ENCODE measurements at regions not wholly inside any gene's neighbourhood (a gene's known extent, or its start where the extent isn't known, plus 50 kb on each side); places are given as distances from the start of the nearest gene placed in this dataset.
A peak's percentile ranks its signal among the peaks of the same experiment; 100 is the strongest.

GRCh38 chr6:128731249-128732165 is 151.4 kb upstream of the LAMA2 start:
- DNase-seq = no peak
- TF ChIP-seq CTCF (IDR thresholded peaks at IDR 0.05) = peak; percentile 46
- WGBS, 3 donors = 78 to 89% (median 81%) methylated on average over 2 of the region's 2 CpGs
- no peaks in the 10 kb centered on the region for H3K27me3 ChIP-seq (ENCODE audit: insufficient read depth in 3 of 3, low read length in 2 of 3)
- H3K36me3 ChIP-seq (ENCODE audit: insufficient read depth in 1 of 2, low read depth in 1 of 2) = no peaks in the 10 kb centered on the region
- H3K4me1 ChIP-seq = no peaks in the 10 kb centered on the region
- ATAC-seq = peak in 2 of 4 donors; percentile 46 to 61
- H3K9me3 ChIP-seq = no peaks in the 10 kb centered on the region
- no peak overlapping the region for H3K27ac ChIP-seq
- H3K4me3 ChIP-seq = no peak overlapping the region
- intact Hi-C loops (cut with DNase I) = loop anchor here in 1 of 2 donors (5.0 to 10.0 kb wide), 2 partner anchors 877 to 994 kb away; no protein-coding TSS in a partner anchor

- Histone ChIP-seq H3K4me1 (no peaks in the 10 kb centered on the region), H3K27me3 (ENCODE audit: insufficient read depth in 3 of 3, low read length in 2 of 3) (no peaks in the 10 kb centered on the region), H3K27ac (no peak overlapping the region), H3K36me3 (ENCODE audit: insufficient read depth in 1 of 2, low read depth in 1 of 2) (no peaks in the 10 kb centered on the region), H3K9me3 (no peaks in the 10 kb centered on the region), H3K4me3 (no peak overlapping the region)
- TF ChIP-seq CTCF (IDR thresholded peaks at IDR 0.05) = no peak
- no peak for DNase-seq
- intact Hi-C loops (cut with DNase I) = loop anchor here (5.0 to 10.0 kb wide), 5 partner anchors 525 to 983 kb away; no protein-coding TSS in a partner anchor
- no peak for ATAC-seq
- 71 to 88% (median 85%) methylated on average over 2 of the region's 2 CpGs for WGBS, 3 donors
Measured at GRCh38 chr6:128727500-128727899, 155.4 kb upstream of the LAMA2 start.

GRCh38 chr6:128725271-128726233 is 157.4 kb upstream of the LAMA2 start:
- H3K4me3 ChIP-seq = no peak overlapping the region
- H3K27ac ChIP-seq = no peak overlapping the region
- DNase-seq (no peak), ATAC-seq (peak in 1 of 4 donors; percentile 48)
- 31 to 36% (median 34%) methylated on average over 3 of the region's 3 CpGs for WGBS, 3 donors
- no peaks in the 10 kb centered on the region for H3K9me3 ChIP-seq
- no peaks in the 10 kb centered on the region for H3K27me3 ChIP-seq (ENCODE audit: insufficient read depth in 3 of 3, low read length in 2 of 3)
- no peaks in the 10 kb centered on the region for H3K4me1 ChIP-seq
- no peaks in the 10 kb centered on the region for H3K36me3 ChIP-seq (ENCODE audit: insufficient read depth in 1 of 2, low read depth in 1 of 2)
- TF ChIP-seq CTCF (IDR thresholded peaks at IDR 0.05) = peak; percentile 61
- intact Hi-C loops (cut with DNase I) = loop anchor here (5.0 to 10.0 kb wide), 5 partner anchors 527 to 981 kb away; no protein-coding TSS in a partner anchor

GRCh38 chr6:128724738-128725137 is 158.2 kb upstream of the LAMA2 start:
- no peak for ATAC-seq

More at GRCh38 chr6:128724738-128725137, 158.2 kb upstream of the LAMA2 start:
- Histone ChIP-seq H3K9me3 (no peaks in the 10 kb centered on the region), H3K4me1 (no peaks in the 10 kb centered on the region), H3K4me3 (no peak overlapping the region), H3K36me3 (ENCODE audit: insufficient read depth in 1 of 2, low read depth in 1 of 2) (no peaks in the 10 kb centered on the region), H3K27ac (no peak overlapping the region), H3K27me3 (ENCODE audit: insufficient read depth in 3 of 3, low read length in 2 of 3) (no peaks in the 10 kb centered on the region)
- TF ChIP-seq CTCF (IDR thresholded peaks at IDR 0.05) = no peak
- DNase-seq = no peak
- WGBS, 3 donors = 57 to 70% (median 65%) methylated on average over 5 of the region's 5 CpGs
- intact Hi-C loops (cut with DNase I) = loop anchor here (5.0 to 10.0 kb wide), 5 partner anchors 528 to 980 kb away; no protein-coding TSS in a partner anchor
